ENCODE measurements at regions not wholly inside any gene's neighbourhood (a gene's known extent, or its start where the extent isn't known, plus 50 kb on each side); places are given as distances from the start of the nearest gene placed in this dataset.

DNA sequence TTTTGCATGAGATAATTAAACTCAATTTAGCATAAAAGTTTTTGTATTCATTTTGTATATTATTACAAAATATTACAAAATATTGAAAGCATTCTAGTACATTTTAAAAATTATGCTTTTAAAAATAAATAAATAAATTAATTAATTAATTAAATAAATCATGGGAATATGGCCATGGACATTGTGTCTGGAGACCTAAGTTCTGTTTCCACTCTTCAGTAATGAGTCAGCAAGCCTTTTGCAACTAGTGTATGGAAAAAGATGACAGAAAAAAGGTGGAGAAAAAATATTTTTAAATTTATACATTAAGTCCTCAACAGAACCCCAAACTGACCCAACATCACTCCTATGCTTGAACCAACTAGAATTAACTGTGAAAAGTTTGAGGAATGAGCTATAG, 1187.5 kb upstream of the USP15 start:
- Mint-ChIP-seq H3K27me3 (ENCODE audit: low read depth in 3 of 3) (no peaks in the 10 kb centered on the region), H3K9me3 (peaks cover 2 to 9% (median 3%) of the 10 kb centered on the region in 7 donors), H3K27ac (no peak overlapping the region), H3K4me3 (no peak overlapping the region), H3K4me1 (no peaks in the 10 kb centered on the region), H3K36me3 (no peaks in the 10 kb centered on the region)
- no peaks in the 10 kb centered on the region for H3K9me3 ChIP-seq (replicated peaks in 1 of 2; ENCODE audit: control insufficient read depth in 1 of 2, insufficient read depth in 1 of 2, low read length in 2 of 2)
- H3K27me3 ChIP-seq (ENCODE audit: control insufficient read depth in 2 of 2, insufficient read depth in 2 of 2, low read length in 2 of 2), result no peaks in the 10 kb centered on the region
- H3K9ac ChIP-seq (ENCODE audit: insufficient read depth, low read length, poor library complexity, severe bottlenecking), result no peak overlapping the region
- no peak for DNase-seq
- no peaks in the 10 kb centered on the region for H3K36me3 ChIP-seq (replicated peaks in 1 of 2; ENCODE audit: control insufficient read depth in 1 of 2, insufficient read depth in 2 of 2, low read length in 2 of 2)
- H2AFZ ChIP-seq (ENCODE audit: insufficient read depth, low read depth, low read length, poor library complexity, severe bottlenecking), result no peak overlapping the region
- H3K4me1 ChIP-seq (ENCODE audit: control insufficient read depth in 1 of 2, insufficient read depth in 2 of 2, low read length in 2 of 2), result no peaks in the 10 kb centered on the region
- no peak overlapping the region for H3K4me2 ChIP-seq (replicated peaks; ENCODE audit: extremely low read depth, low read length, poor library complexity, severe bottlenecking)
- H3K4me3 ChIP-seq (replicated peaks in 1 of 3; ENCODE audit: low read depth in 2 of 3, low read length in 3 of 3), result no peak overlapping the region
- no peaks in the 10 kb centered on the region for H3K79me2 ChIP-seq (ENCODE audit: insufficient read depth, low read length)
- TF ChIP-seq, protein P1, sequence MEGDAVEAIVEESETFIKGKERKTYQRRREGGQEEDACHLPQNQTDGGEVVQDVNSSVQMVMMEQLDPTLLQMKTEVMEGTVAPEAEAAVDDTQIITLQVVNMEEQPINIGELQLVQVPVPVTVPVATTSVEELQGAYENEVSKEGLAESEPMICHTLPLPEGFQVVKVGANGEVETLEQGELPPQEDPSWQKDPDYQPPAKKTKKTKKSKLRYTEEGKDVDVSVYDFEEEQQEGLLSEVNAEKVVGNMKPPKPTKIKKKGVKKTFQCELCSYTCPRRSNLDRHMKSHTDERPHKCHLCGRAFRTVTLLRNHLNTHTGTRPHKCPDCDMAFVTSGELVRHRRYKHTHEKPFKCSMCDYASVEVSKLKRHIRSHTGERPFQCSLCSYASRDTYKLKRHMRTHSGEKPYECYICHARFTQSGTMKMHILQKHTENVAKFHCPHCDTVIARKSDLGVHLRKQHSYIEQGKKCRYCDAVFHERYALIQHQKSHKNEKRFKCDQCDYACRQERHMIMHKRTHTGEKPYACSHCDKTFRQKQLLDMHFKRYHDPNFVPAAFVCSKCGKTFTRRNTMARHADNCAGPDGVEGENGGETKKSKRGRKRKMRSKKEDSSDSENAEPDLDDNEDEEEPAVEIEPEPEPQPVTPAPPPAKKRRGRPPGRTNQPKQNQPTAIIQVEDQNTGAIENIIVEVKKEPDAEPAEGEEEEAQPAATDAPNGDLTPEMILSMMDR (IDR thresholded peaks at IDR 0.05), result no peak
- intact Hi-C loops (cut with micrococcal nuclease), result no loop called here
- H4K20me1 ChIP-seq (ENCODE audit: insufficient read depth, low read length), result no peaks in the 10 kb centered on the region
- no peak overlapping the region for H3K27ac ChIP-seq (ENCODE audit: low read depth in 1 of 2, low read length in 2 of 2)

DNA sequence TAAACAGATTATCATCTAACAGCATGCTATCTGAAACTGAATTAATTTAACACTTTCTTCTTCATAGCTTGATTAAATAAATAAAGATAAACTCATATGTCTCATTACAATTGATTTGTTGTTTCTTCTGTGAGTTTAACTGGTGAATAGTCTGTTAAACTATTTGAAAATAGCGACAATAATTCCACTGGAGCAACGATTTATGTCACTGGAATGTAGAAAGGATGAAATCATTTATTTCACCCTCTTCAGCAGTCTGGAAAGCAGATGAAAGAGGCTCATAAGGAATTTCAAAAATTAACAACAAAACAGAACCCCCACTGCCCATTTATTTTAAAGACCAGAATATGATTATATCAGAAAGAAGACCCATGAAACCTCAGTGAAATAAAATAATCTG, 1165.1 kb upstream of the USP15 start:
- Histone ChIP-seq H4K20me1 (ENCODE audit: insufficient read depth, low read length) (no peaks in the 10 kb centered on the region), H3K4me3 (replicated peaks in 1 of 3; ENCODE audit: low read depth in 2 of 3, low read length in 3 of 3) (no peak overlapping the region), H3K36me3 (replicated peaks in 1 of 2; ENCODE audit: control insufficient read depth in 1 of 2, insufficient read depth in 2 of 2, low read length in 2 of 2) (no peaks in the 10 kb centered on the region), H3K4me1 (ENCODE audit: control insufficient read depth in 1 of 2, insufficient read depth in 2 of 2, low read length in 2 of 2) (no peaks in the 10 kb centered on the region), H3K79me2 (ENCODE audit: insufficient read depth, low read length) (no peaks in the 10 kb centered on the region), H2AFZ (ENCODE audit: insufficient read depth, low read depth, low read length, poor library complexity, severe bottlenecking) (no peak overlapping the region), H3K27ac (ENCODE audit: low read depth in 1 of 2, low read length in 2 of 2) (no peak overlapping the region), H3K9me3 (replicated peaks in 1 of 2; ENCODE audit: control insufficient read depth in 1 of 2, insufficient read depth in 1 of 2, low read length in 2 of 2) (peaks cover 23 to 28% of the 10 kb centered on the region in 2 donors), H3K9ac (ENCODE audit: insufficient read depth, low read length, poor library complexity, severe bottlenecking) (no peak overlapping the region), H3K4me2 (replicated peaks; ENCODE audit: extremely low read depth, low read length, poor library complexity, severe bottlenecking) (no peak overlapping the region), H3K27me3 (ENCODE audit: control insufficient read depth in 2 of 2, insufficient read depth in 2 of 2, low read length in 2 of 2) (no peaks in the 10 kb centered on the region)
- no peaks in the 10 kb centered on the region for H3K27me3 Mint-ChIP-seq (ENCODE audit: low read depth in 3 of 3)
- no peak overlapping the region for H3K27ac Mint-ChIP-seq
- no peaks in the 10 kb centered on the region for H3K4me1 Mint-ChIP-seq
- no peak for DNase-seq
- H3K36me3 Mint-ChIP-seq, result no peaks in the 10 kb centered on the region
- H3K9me3 Mint-ChIP-seq, result peaks cover 3 to 27% (median 9%) of the 10 kb centered on the region in 7 donors
- TF ChIP-seq, protein P1 (IDR thresholded peaks at IDR 0.05), result no peak
- no CpG with 5 or more reads among the region's 2 CpGs for WGBS (ENCODE audit: insufficient coverage)
- intact Hi-C loops (cut with micrococcal nuclease), result no loop called here
- no peak overlapping the region for H3K4me3 Mint-ChIP-seq

All from CD14-positive monocyte (primary cell).